Loucy (cell line): ENCODE measurements at regions not wholly inside any gene's neighbourhood (a gene's known extent, or its start where the extent isn't known, plus 50 kb on each side); places are given as distances from the start of the nearest gene placed in this dataset.

Experiments used
- EZH2phosphoT487 ChIP-seq: fragments of 200-600 bp; IDR thresholded peaks from 2 replicates; pipeline ENCODE4 v1.6.1; 2018; ENCODE audit warnings: antibody characterized with exemption, mild to moderate bottlenecking, moderate library complexity, borderline replicate concordance
- TF ChIP-seq, protein P1 (sequence below): fragments of 200-600 bp; sonication (generic); conservative IDR thresholded peaks from 2 replicates; pipeline ENCODE4 v1.5.1; 2014; ENCODE audit warnings: mild to moderate bottlenecking, antibody characterized with exemption, low read length

GRCh38 chr1:184818646-184819045 lies 64.0 kb upstream of the EDEM3 start:
- TF ChIP-seq, protein P1, sequence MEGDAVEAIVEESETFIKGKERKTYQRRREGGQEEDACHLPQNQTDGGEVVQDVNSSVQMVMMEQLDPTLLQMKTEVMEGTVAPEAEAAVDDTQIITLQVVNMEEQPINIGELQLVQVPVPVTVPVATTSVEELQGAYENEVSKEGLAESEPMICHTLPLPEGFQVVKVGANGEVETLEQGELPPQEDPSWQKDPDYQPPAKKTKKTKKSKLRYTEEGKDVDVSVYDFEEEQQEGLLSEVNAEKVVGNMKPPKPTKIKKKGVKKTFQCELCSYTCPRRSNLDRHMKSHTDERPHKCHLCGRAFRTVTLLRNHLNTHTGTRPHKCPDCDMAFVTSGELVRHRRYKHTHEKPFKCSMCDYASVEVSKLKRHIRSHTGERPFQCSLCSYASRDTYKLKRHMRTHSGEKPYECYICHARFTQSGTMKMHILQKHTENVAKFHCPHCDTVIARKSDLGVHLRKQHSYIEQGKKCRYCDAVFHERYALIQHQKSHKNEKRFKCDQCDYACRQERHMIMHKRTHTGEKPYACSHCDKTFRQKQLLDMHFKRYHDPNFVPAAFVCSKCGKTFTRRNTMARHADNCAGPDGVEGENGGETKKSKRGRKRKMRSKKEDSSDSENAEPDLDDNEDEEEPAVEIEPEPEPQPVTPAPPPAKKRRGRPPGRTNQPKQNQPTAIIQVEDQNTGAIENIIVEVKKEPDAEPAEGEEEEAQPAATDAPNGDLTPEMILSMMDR = no peak
- no peak for TF ChIP-seq EZH2phosphoT487
